Stomach (tissue), 8 donors: ENCODE measurements at regions not wholly inside any gene's neighbourhood (a gene's known extent, or its start where the extent isn't known, plus 50 kb on each side); places are given as distances from the start of the nearest gene placed in this dataset.

Source experiments
- DNase-seq, 2 donors: peaks; one replicate each; pipeline versions ENCODE4 v3.0.0 to v3.0.0-alpha.2; 2013 to 2019
- H3K27ac ChIP-seq, 5 donors: fragments of 200-600 bp in 4 of 5; sonication (generic) in 4 of 5; one replicate each; pipeline ENCODE4 v1.5.1; 2013 to 2019; ENCODE audit warnings: mild to moderate bottlenecking in 1 of 5, moderate library complexity in 1 of 5
- H3K27me3 ChIP-seq, 3 donors: fragments of 200-600 bp; sonication (generic); one replicate each; pipeline ENCODE4 v1.5.1; 2017 to 2019; ENCODE audit warnings: mixed run types in 1 of 3
- H3K36me3 ChIP-seq, 4 donors: fragments of 200-600 bp; sonication (generic); 1 replicate in 3 of 4; 2 replicates in 1 of 4; pipeline ENCODE4 v1.5.1; 2016 to 2019
- H3K4me1 ChIP-seq, 4 donors: fragments of 200-600 bp; sonication (generic); one replicate each; pipeline ENCODE4 v1.5.1; 2016 to 2019
- H3K4me3 ChIP-seq, 4 donors: fragments of 200-600 bp; sonication (generic) in 3 of 4; one replicate each; pipeline ENCODE4 v1.5.1; 2016 to 2019; ENCODE audit warnings: mild to moderate bottlenecking in 1 of 4
- H3K9me3 ChIP-seq, 4 donors: fragments of 200-600 bp; sonication (generic); one replicate each; pipeline ENCODE4 v1.5.1; 2016 to 2019
- EP300 ChIP-seq: sonication (generic); formaldehyde crosslinking; IDR thresholded peaks from one replicate; pipeline ENCODE4 v1.6.1; 2017; ENCODE audit warnings: antibody characterized with exemption
- POLR2A ChIP-seq, 4 donors: fragments of 450-650 bp; IDR thresholded peaks; one replicate each; pipeline ENCODE4 v1.6.1; 2016; ENCODE audit warnings: antibody characterized with exemption in 4 of 4, control low read depth in 2 of 4, mild to moderate bottlenecking in 1 of 4, moderate library complexity in 1 of 4
- POLR2AphosphoS5 ChIP-seq, 3 donors: sonication (generic); formaldehyde crosslinking; IDR thresholded peaks; one replicate each; pipeline ENCODE4 v1.6.1; 2016; ENCODE audit warnings: antibody characterized with exemption in 3 of 3
- WGBS, 5 donors: extraction: QIAGEN DNeasy Blood & Tissue Kit in 3 of 5; methylation state at CpG; one replicate each; pipeline versions ENCODE4 v1.1.5 to v1.1.7; 2013 to 2018; 5-methylcytosine and 5-hydroxymethylcytosine counted together
- intact Hi-C: fragments of 100-400 bp; cut with DNase I; formaldehyde crosslinking; loops from one replicate; pipeline ENCODE4 v1.15.1; 2023; ENCODE audit warnings: low total_unique reads
- TF ChIP-seq, protein P1 (sequence below), 7 experiments: fragments of 450-650 bp in 4 of 7; fragments of 200-600 bp in 3 of 7; sonication (generic) in 3 of 7; IDR thresholded peaks; one replicate each; pipeline ENCODE4 v1.5.1; 2016 to 2019; ENCODE audit warnings: antibody characterized with exemption in 7 of 7, control low read depth in 2 of 7, mild to moderate bottlenecking in 1 of 7
- donor health status: healthy with polysubstance abuse.
- donor health status: Bipolar disorder and iron deficiency.
- donor health status: healthy.

DNA sequence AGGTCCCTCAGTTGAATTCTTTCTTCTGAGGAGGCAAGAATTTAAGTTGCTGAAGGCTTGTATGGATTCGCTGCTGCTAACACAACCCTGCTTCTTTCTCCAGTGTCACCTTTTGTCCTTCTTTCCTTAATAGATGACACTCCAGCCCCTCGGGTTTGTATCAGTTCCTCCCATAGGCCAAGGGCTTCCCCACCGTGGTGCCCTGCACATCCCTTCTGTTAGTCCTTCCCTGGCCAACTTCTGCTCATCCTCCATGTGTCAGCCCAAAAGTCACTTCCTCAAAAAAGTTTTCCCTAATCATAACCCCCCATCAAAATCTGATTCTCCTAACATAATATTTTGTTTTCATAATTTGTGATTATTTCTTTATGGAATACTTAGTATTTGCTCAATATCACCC is 190.4 kb downstream of the RHOU start:
- peaks cover 0 to 3% (median 0%) of the 10 kb centered on the region in 4 donors for H3K4me1 ChIP-seq
- no peak overlapping the region for H3K27ac ChIP-seq
- no peak overlapping the region for H3K4me3 ChIP-seq
- WGBS, 5 donors, result 89 to 97% (median 91%) methylated on average over 3 of the region's 3 CpGs
- TF ChIP-seq EP300 (no peak), POLR2AphosphoS5 (IDR thresholded peaks at IDR 0.05) (no peak), POLR2A (IDR thresholded peaks at IDR 0.05) (no peak)
- TF ChIP-seq, protein P1, sequence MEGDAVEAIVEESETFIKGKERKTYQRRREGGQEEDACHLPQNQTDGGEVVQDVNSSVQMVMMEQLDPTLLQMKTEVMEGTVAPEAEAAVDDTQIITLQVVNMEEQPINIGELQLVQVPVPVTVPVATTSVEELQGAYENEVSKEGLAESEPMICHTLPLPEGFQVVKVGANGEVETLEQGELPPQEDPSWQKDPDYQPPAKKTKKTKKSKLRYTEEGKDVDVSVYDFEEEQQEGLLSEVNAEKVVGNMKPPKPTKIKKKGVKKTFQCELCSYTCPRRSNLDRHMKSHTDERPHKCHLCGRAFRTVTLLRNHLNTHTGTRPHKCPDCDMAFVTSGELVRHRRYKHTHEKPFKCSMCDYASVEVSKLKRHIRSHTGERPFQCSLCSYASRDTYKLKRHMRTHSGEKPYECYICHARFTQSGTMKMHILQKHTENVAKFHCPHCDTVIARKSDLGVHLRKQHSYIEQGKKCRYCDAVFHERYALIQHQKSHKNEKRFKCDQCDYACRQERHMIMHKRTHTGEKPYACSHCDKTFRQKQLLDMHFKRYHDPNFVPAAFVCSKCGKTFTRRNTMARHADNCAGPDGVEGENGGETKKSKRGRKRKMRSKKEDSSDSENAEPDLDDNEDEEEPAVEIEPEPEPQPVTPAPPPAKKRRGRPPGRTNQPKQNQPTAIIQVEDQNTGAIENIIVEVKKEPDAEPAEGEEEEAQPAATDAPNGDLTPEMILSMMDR (IDR thresholded peaks at IDR 0.05), result no peak
- intact Hi-C loops, result no loop called here
- no peak for DNase-seq
- H3K27me3 ChIP-seq, result no peaks in the 10 kb centered on the region
- H3K9me3 ChIP-seq, result peaks cover 0 to 9% (median 3%) of the 10 kb centered on the region in 4 donors
- no peaks in the 10 kb centered on the region for H3K36me3 ChIP-seq

DNA sequence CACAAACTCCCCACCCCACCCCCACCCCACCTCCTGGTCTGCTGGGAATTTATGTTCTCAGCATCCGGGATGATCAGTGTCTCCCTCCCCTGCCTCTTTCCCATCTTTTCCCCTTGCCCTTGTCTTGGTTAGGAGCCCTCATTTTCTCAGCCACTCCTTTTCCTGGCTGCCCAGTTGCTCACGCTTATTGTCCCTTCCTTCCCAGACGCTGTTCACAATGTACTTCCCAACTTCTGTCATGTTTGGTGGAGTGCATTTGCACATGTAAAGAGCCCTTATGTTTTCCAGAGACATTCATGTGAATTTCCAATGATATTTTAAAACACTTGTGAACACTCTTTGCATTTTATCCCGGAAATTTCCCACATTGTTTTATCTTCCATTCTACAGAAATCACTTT is 192.1 kb downstream of the RHOU start:
- WGBS, 5 donors, result 54 to 72% (median 65%) methylated on average over 4 of the region's 4 CpGs
- H3K27me3 ChIP-seq, result no peaks in the 10 kb centered on the region
- no peak for DNase-seq
- H3K9me3 ChIP-seq, result peaks cover 0 to 9% (median 3%) of the 10 kb centered on the region in 4 donors
- H3K4me1 ChIP-seq, result peaks cover 0 to 8% (median 0%) of the 10 kb centered on the region in 4 donors
- TF ChIP-seq, protein P1 (IDR thresholded peaks at IDR 0.05), result no peak
- TF ChIP-seq POLR2A (IDR thresholded peaks at IDR 0.05), result no peak
- no peak for TF ChIP-seq EP300
- no peak for TF ChIP-seq POLR2AphosphoS5 (IDR thresholded peaks at IDR 0.05)
- H3K36me3 ChIP-seq, result no peaks in the 10 kb centered on the region
- intact Hi-C loops, result no loop called here
- H3K4me3 ChIP-seq, result no peak overlapping the region
- H3K27ac ChIP-seq, result no peak overlapping the region

DNA sequence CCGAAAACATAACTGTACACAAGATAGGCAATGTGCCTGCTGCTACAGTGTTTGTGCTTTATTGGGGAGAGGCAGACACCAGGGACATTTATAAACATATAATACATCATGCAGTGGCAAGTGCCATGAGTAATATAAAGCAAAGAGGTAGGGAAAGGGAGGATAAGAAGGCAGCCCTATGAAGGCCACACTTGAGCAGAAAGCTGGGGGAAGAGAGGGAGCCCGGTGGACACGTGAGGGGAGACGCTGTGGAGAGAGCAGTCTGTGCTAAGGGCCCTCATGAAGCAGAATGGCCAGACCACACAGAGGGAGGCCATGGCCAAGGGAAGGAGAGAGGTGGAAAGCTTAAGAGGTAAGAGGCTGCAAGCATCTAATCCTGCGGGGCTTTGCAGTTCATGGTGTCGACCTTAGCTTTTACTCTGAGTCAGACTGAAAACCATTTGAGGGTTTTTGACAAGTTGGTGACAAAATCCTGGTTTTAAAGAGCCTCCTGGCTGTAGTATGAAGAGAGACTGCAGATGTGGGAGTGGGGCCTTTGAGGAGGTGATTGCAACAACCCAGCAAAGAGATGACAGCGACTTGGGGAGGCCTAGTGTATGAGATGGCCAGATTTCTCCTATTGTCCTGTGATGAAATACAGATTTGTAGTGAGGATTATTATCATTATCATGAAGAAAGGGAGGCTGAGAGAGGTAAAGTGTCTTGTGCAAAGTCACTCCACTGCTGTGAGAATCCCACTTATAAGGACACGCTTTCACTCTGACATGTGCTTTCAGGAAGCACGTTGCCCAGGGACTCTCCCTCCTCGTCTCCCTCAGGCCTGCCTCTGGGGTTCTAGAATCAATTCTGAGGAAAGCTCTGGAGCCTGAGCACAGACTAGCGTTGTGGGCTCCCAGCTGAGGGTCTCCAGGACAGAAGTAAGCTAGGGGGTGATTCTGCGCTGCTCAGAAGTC is 192.9 kb downstream of the RHOU start:
- H3K27ac ChIP-seq, result no peak overlapping the region
- WGBS, 5 donors, result 81 to 84% (median 82%) methylated on average over 11 to 12 of the region's 12 CpGs

DNA sequence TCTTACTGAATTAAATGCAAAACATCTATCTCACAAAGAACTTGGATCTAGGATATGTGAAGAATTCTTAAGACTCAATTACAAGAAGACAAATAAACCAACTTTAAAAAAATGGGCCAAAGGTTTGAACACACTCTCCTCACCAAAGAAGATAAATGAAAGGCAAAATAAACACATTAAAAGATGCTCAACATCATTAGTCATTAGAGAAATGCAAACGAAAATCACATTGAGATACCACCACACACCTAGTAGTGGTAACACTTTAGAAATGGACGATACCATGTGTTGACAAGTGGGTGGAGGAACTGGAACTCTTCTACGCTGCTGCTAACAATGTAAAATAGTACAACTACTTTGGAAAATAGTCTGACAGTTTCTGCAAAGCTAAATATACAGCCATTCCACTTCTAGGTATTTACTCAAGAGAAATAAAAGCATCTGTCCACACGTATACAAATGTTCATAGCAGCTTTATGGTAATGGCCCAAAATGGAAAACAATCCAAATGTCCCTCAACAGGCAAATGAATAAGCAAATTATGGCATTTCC is 194.3 kb downstream of the RHOU start:
- peaks cover 0 to 8% (median 0%) of the 10 kb centered on the region in 4 donors for H3K4me1 ChIP-seq
- intact Hi-C loops, result no loop called here
- 79 to 92% (median 87%) methylated on average over 4 of the region's 4 CpGs for WGBS, 5 donors
- TF ChIP-seq EP300, result no peak
- TF ChIP-seq POLR2A (IDR thresholded peaks at IDR 0.05), result no peak
- no peak for TF ChIP-seq POLR2AphosphoS5 (IDR thresholded peaks at IDR 0.05)
- TF ChIP-seq, protein P1 (IDR thresholded peaks at IDR 0.05), result no peak
- H3K27ac ChIP-seq, result no peak overlapping the region
- no peaks in the 10 kb centered on the region for H3K27me3 ChIP-seq
- H3K36me3 ChIP-seq, result no peaks in the 10 kb centered on the region
- DNase-seq, result no peak
- H3K4me3 ChIP-seq, result no peak overlapping the region
- H3K9me3 ChIP-seq, result peaks cover 0 to 9% (median 3%) of the 10 kb centered on the region in 4 donors

More for the DNA sequence above, 192.9 kb downstream of the RHOU start:
- peaks cover 0 to 8% (median 0%) of the 10 kb centered on the region in 4 donors for H3K4me1 ChIP-seq
- H3K27me3 ChIP-seq, result no peaks in the 10 kb centered on the region
- intact Hi-C loops, result no loop called here
- no peak for TF ChIP-seq POLR2AphosphoS5 (IDR thresholded peaks at IDR 0.05)
- TF ChIP-seq POLR2A (IDR thresholded peaks at IDR 0.05), result no peak
- TF ChIP-seq, protein P1 (IDR thresholded peaks at IDR 0.05), result no peak
- no peak for TF ChIP-seq EP300
- H3K9me3 ChIP-seq, result peaks cover 0 to 9% (median 3%) of the 10 kb centered on the region in 4 donors
- H3K36me3 ChIP-seq, result no peaks in the 10 kb centered on the region
- no peak for DNase-seq
- H3K4me3 ChIP-seq, result no peak overlapping the region
